ENCODE measurements at regions not wholly inside any gene's neighbourhood (a gene's known extent, or its start where the extent isn't known, plus 50 kb on each side); places are given as distances from the start of the nearest gene placed in this dataset.

- TF ChIP-seq, protein P1, sequence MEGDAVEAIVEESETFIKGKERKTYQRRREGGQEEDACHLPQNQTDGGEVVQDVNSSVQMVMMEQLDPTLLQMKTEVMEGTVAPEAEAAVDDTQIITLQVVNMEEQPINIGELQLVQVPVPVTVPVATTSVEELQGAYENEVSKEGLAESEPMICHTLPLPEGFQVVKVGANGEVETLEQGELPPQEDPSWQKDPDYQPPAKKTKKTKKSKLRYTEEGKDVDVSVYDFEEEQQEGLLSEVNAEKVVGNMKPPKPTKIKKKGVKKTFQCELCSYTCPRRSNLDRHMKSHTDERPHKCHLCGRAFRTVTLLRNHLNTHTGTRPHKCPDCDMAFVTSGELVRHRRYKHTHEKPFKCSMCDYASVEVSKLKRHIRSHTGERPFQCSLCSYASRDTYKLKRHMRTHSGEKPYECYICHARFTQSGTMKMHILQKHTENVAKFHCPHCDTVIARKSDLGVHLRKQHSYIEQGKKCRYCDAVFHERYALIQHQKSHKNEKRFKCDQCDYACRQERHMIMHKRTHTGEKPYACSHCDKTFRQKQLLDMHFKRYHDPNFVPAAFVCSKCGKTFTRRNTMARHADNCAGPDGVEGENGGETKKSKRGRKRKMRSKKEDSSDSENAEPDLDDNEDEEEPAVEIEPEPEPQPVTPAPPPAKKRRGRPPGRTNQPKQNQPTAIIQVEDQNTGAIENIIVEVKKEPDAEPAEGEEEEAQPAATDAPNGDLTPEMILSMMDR (conservative IDR thresholded peaks at IDR 0.05; ENCODE audit: low read depth, low read length): no peak
- TF ChIP-seq EZH2phosphoT487 (IDR thresholded peaks at IDR 0.05; ENCODE audit: borderline replicate concordance, low read length) (no peak), EZH2 (IDR thresholded peaks at IDR 0.05; ENCODE audit: low read length, unreplicated experiment) (no peak)
Observed at GRCh38 chr10:107303203-107303602, 138.7 kb upstream of the SORCS1 start.
